GM19035 (cell line): ENCODE measurements at regions not wholly inside any gene's neighbourhood (a gene's known extent, or its start where the extent isn't known, plus 50 kb on each side); places are given as distances from the start of the nearest gene placed in this dataset.
"Not testable (repeated sequence)": the region's sequence is repeated elsewhere in the genome, so short reads cannot be mapped to it uniquely, and the experiment has no call there.

Source experiments
- ATAC-seq: cut with Tn5 transposase; IDR thresholded peaks from one replicate; pipeline ENCODE4 v1.9.1; 2021; ENCODE audit not compliant: unreplicated experiment

- peak; percentile 31 for ATAC-seq
Measured at GRCh38 chr12:34219046-34219770, 196.9 kb downstream of the ALG10 start.

GRCh38 chr12:34220079-34220478, 197.8 kb downstream of the ALG10 start:
- ATAC-seq: not testable (repeated sequence)

GRCh38 chr12:34223640-34224039, 201.3 kb downstream of the ALG10 start:
- ATAC-seq: no peak

- not testable (repeated sequence) for ATAC-seq
Measured at GRCh38 chr12:34226044-34226443, 203.7 kb downstream of the ALG10 start.

- ATAC-seq: not testable (repeated sequence)
Measured at GRCh38 chr12:34228046-34228445, 205.8 kb downstream of the ALG10 start.

GRCh38 chr12:34229033-34229432, 206.7 kb downstream of the ALG10 start:
- ATAC-seq: not testable (repeated sequence)

- no peak for ATAC-seq
Measured at GRCh38 chr12:34233618-34234017, 211.3 kb downstream of the ALG10 start.

- no peak for ATAC-seq
Measured at GRCh38 chr12:34236073-34236472, 213.8 kb downstream of the ALG10 start.

GRCh38 chr12:34244608-34245007, 222.3 kb downstream of the ALG10 start:
- ATAC-seq: no peak

- no peak for ATAC-seq
Measured at GRCh38 chr12:34249271-34249670, 227.0 kb downstream of the ALG10 start.

GRCh38 chr12:34251879-34252278, 229.6 kb downstream of the ALG10 start:
- ATAC-seq: not testable (repeated sequence)

- ATAC-seq: no peak
Measured at GRCh38 chr12:34253674-34254073, 231.4 kb downstream of the ALG10 start.

- no peak for ATAC-seq
Measured at GRCh38 chr12:34257093-34257492, 234.8 kb downstream of the ALG10 start.

GRCh38 chr12:34262140-34262539, 239.8 kb downstream of the ALG10 start:
- ATAC-seq: not testable (repeated sequence)

- ATAC-seq: no peak
Measured at GRCh38 chr12:34264110-34264509, 241.8 kb downstream of the ALG10 start.

GRCh38 chr12:34273703-34274102, 251.4 kb downstream of the ALG10 start:
- not testable (repeated sequence) for ATAC-seq

GRCh38 chr12:34275129-34275528, 252.8 kb downstream of the ALG10 start:
- ATAC-seq: no peak

- no peak for ATAC-seq
Measured at GRCh38 chr12:34286483-34286882, 264.2 kb downstream of the ALG10 start.

GRCh38 chr12:34286934-34287333, 264.6 kb downstream of the ALG10 start:
- no peak for ATAC-seq

- no peak for ATAC-seq
Measured at GRCh38 chr12:34287437-34287836, 265.1 kb downstream of the ALG10 start.

GRCh38 chr12:34287986-34288962, 266.0 kb downstream of the ALG10 start:
- no peak for ATAC-seq

- ATAC-seq: no peak
Measured at GRCh38 chr12:34288963-34289345, 266.7 kb downstream of the ALG10 start.
